Type B pancreatic cell (in vitro differentiated cells): ENCODE measurements at regions not wholly inside any gene's neighbourhood (a gene's known extent, or its start where the extent isn't known, plus 50 kb on each side); places are given as distances from the start of the nearest gene placed in this dataset.

ENCODE experiments used
- DNase-seq: peaks from one replicate; pipeline ENCODE4 v3.0.0; 2021; ENCODE audit warnings: mixed read lengths; ENCODE audit not compliant: unreplicated experiment; ENCODE audit errors: extremely low spot score
- H3K27ac Mint-ChIP-seq: 2 replicates; pipeline ENCODE4 v1.8.0; 2021; ENCODE audit warnings: mild to moderate bottlenecking, mixed read lengths
- H3K27me3 Mint-ChIP-seq: 2 replicates; pipeline ENCODE4 v1.8.0; 2021; ENCODE audit warnings: mixed read lengths
- H3K36me3 Mint-ChIP-seq: 2 replicates; pipeline ENCODE4 v1.8.0; 2021; ENCODE audit warnings: mixed read lengths
- H3K4me1 Mint-ChIP-seq: one replicate; pipeline ENCODE4 v1.8.0; 2021; ENCODE audit warnings: mixed read lengths; ENCODE audit not compliant: unreplicated experiment
- H3K4me3 Mint-ChIP-seq: 2 replicates; pipeline ENCODE4 v1.8.0; 2021; ENCODE audit warnings: mild to moderate bottlenecking, mixed read lengths
- H3K9me3 Mint-ChIP-seq: 2 replicates; pipeline ENCODE4 v1.8.0; 2021; ENCODE audit warnings: mixed read lengths
- TF ChIP-seq, protein P1 (sequence below): fragments of 200-600 bp; sonication (generic); conservative IDR thresholded peaks from 2 replicates; pipeline ENCODE4 v1.5.0; 2021; ENCODE audit warnings: antibody characterized with exemption, mild to moderate bottlenecking

DNA sequence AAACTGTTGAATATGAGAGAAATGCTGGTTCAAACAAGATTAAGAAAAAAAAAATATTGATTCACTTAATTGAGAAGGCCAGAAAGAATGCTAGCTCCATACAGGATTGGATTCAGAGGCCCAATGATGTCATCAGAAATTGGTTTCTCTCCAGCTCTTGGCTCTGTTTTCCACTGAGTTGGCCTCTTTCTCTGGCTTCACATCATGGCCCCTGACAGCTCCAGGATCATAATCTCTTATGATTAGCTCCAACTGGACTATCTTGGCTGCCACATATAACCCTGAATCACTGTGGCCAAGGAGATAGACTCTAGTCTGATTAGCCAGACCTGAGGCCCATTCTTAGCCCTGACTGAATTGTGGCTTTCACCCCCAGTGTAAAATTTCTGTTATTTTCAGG, 244.7 kb upstream of the GRAMD2B start:
- DNase-seq, result no peak
- Mint-ChIP-seq H3K9me3 (no peaks in the 10 kb centered on the region), H3K4me1 (no peaks in the 10 kb centered on the region), H3K36me3 (no peaks in the 10 kb centered on the region), H3K4me3 (no peak overlapping the region), H3K27me3 (peaks cover 3% of the 10 kb centered on the region), H3K27ac (no peak overlapping the region)
- TF ChIP-seq, protein P1, sequence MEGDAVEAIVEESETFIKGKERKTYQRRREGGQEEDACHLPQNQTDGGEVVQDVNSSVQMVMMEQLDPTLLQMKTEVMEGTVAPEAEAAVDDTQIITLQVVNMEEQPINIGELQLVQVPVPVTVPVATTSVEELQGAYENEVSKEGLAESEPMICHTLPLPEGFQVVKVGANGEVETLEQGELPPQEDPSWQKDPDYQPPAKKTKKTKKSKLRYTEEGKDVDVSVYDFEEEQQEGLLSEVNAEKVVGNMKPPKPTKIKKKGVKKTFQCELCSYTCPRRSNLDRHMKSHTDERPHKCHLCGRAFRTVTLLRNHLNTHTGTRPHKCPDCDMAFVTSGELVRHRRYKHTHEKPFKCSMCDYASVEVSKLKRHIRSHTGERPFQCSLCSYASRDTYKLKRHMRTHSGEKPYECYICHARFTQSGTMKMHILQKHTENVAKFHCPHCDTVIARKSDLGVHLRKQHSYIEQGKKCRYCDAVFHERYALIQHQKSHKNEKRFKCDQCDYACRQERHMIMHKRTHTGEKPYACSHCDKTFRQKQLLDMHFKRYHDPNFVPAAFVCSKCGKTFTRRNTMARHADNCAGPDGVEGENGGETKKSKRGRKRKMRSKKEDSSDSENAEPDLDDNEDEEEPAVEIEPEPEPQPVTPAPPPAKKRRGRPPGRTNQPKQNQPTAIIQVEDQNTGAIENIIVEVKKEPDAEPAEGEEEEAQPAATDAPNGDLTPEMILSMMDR, result no peak

DNA sequence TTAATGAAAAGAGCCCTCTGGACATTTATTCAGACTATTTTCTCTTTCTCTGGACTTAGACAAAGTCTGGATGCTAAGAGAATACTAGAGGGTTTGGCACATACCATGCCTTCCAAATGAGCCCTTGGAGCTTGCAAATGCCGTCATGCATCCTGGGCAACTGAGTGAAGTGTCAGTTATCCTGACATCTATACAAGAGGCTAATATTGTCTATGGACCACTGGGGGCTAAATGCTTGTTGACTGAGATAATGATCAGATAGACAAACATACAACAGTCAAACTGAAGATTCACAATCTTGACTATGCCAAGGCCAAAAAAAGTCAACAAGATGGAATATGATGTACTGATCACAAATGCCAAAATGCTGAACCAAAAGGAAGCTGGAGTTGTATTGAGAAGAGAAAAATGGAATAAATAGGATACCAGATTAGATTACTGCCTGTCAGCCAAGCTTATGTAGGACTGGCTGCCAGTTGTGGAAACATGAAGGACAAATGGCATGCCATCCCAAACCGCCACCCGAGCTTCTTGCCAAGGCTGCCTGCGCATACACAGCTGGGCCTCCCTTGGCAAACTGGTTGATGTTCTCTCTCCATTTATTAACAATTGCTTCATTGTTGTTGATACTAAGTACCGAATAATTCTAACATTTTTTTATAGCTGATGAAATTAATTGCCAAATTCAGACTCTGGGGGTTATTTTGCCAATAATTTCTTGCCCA, 240.1 kb upstream of the GRAMD2B start:
- Mint-ChIP-seq H3K36me3 (no peaks in the 10 kb centered on the region), H3K27me3 (no peaks in the 10 kb centered on the region), H3K4me3 (no peak overlapping the region)

DNA sequence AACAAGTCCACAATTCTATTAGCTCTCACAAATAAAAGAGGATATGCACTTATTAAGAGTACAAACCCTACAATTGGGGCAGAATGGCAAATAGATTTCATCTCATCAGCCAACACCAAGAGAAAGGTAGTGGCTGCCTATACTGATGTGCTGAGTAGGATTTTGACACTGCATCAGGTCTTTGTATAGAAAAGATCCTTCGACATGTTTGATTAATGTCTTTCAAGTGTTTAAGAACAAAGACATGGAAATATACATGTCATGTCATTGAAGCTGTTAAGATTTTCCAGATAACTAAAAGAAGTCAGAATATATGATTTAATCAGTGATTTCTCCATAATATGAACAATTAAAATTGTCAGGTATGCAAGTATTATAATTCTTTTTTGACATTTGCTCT, 238.7 kb upstream of the GRAMD2B start:
- Mint-ChIP-seq H3K27me3 (no peaks in the 10 kb centered on the region), H3K4me3 (no peak overlapping the region), H3K4me1 (no peaks in the 10 kb centered on the region), H3K36me3 (no peaks in the 10 kb centered on the region), H3K27ac (no peak overlapping the region), H3K9me3 (peaks cover 7% of the 10 kb centered on the region)
- DNase-seq, result no peak
- TF ChIP-seq, protein P1, result no peak

More for the DNA sequence above, 240.1 kb upstream of the GRAMD2B start:
- Mint-ChIP-seq H3K4me1 (no peaks in the 10 kb centered on the region), H3K27ac (no peak overlapping the region), H3K9me3 (peaks cover 7% of the 10 kb centered on the region)
- TF ChIP-seq, protein P1, result no peak
- no peak for DNase-seq

DNA sequence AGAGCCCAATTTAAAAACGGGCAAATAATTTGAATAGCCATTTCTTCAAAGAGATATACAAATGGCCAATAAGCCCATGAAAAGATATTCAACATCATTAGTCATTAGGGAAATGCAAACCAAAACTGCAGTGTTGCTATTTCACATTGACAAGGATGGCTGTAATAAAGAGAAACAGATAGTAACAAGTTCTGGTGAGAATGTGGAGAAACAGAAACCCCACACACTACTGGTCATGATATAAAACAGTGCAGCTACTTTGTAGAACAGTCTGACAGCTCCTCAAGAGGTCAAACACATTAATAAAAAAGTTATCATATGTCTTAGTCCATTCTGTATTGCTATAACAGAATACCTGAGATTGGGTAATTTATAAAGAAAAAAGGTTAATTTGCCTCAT, 237.0 kb upstream of the GRAMD2B start:
- Mint-ChIP-seq H3K36me3 (no peaks in the 10 kb centered on the region), H3K9me3 (peaks cover 7% of the 10 kb centered on the region), H3K27me3 (no peaks in the 10 kb centered on the region), H3K27ac (no peak overlapping the region), H3K4me3 (no peak overlapping the region), H3K4me1 (no peaks in the 10 kb centered on the region)
- DNase-seq, result no peak
- TF ChIP-seq, protein P1, result no peak

DNA sequence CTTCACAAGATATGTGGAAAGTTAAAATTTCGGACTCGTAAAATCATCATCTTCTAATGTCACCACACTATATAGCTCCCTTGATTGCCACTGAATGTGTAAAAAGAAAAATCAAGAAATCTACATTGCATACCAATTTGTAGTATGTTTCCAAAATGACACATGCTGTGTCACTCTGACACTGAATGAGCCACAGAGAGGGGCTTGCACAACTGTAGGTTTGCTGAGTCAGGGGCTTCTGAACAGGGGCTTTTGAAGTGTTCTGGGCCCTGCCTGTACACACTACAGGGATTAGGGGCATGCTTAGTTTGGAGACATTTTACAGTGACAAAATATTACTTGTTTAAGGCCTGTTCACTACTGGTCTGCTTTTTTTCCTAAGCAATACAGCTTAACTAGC, 234.4 kb upstream of the GRAMD2B start:
- no peak for DNase-seq
- H3K4me3 Mint-ChIP-seq, result no peak overlapping the region
- peaks cover 7% of the 10 kb centered on the region for H3K9me3 Mint-ChIP-seq
- H3K36me3 Mint-ChIP-seq, result no peaks in the 10 kb centered on the region
- H3K27me3 Mint-ChIP-seq, result peaks cover 4% of the 10 kb centered on the region
- no peaks in the 10 kb centered on the region for H3K4me1 Mint-ChIP-seq
- H3K27ac Mint-ChIP-seq, result no peak overlapping the region
- TF ChIP-seq, protein P1, result no peak
